ENCODE measurements at regions not wholly inside any gene's neighbourhood (a gene's known extent, or its start where the extent isn't known, plus 50 kb on each side); places are given as distances from the start of the nearest gene placed in this dataset.
A peak's percentile ranks its signal among the peaks of the same experiment; 100 is the strongest.
"Not testable (repeated sequence)": the region's sequence is repeated elsewhere in the genome, so short reads cannot be mapped to it uniquely, and the experiment has no call there.

GRCh38 chr17:33871720-33872540, 383.2 kb upstream of the CCL2 start:
- no peaks in the 10 kb centered on the region for H3K36me3 ChIP-seq (replicated peaks in 1 of 2)
- no peaks in the 10 kb centered on the region for H3K27me3 ChIP-seq
- intact Hi-C loops (cut with DNase I): no loop called here
- no peak overlapping the region for H3K4me3 ChIP-seq
- H3K4me1 ChIP-seq (replicated peaks in 1 of 2): no peaks in the 10 kb centered on the region
- TF ChIP-seq, protein P1, sequence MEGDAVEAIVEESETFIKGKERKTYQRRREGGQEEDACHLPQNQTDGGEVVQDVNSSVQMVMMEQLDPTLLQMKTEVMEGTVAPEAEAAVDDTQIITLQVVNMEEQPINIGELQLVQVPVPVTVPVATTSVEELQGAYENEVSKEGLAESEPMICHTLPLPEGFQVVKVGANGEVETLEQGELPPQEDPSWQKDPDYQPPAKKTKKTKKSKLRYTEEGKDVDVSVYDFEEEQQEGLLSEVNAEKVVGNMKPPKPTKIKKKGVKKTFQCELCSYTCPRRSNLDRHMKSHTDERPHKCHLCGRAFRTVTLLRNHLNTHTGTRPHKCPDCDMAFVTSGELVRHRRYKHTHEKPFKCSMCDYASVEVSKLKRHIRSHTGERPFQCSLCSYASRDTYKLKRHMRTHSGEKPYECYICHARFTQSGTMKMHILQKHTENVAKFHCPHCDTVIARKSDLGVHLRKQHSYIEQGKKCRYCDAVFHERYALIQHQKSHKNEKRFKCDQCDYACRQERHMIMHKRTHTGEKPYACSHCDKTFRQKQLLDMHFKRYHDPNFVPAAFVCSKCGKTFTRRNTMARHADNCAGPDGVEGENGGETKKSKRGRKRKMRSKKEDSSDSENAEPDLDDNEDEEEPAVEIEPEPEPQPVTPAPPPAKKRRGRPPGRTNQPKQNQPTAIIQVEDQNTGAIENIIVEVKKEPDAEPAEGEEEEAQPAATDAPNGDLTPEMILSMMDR (IDR thresholded peaks at IDR 0.05): no peak
- no peak for TF ChIP-seq POLR2A (IDR thresholded peaks at IDR 0.05)
- 59 to 74% (median 65%) methylated on average over 8 to 9 of the region's 9 CpGs for WGBS, 4 donors
- no peaks in the 10 kb centered on the region for H3K9me3 ChIP-seq (replicated peaks in 1 of 3)
- DNase-seq: no peak
- no peak overlapping the region for H3K27ac ChIP-seq

DNA sequence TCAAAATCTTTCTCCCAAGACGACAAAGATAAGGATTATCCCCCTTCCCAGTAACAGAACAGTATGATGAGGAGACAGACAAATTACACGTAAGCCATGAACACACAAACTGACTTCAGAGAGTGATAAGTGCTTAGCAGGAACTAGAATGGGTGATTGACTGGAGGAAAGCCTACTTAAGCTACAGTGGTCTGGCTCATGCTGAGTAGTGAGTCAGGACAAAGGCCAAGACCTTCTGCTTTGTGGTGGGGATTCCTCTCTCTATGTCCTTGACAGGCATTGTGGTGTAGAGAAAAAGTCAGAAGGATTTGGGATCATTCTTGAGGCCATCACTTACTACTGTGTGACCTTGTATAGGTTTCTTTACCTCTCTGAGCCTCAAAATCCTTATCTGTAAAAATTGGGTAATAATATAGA, 381.9 kb upstream of the CCL2 start:
- DNase-seq: no peak
- H3K4me1 ChIP-seq (replicated peaks in 1 of 2): no peaks in the 10 kb centered on the region
- no peaks in the 10 kb centered on the region for H3K9me3 ChIP-seq (replicated peaks in 1 of 3)
- H3K27me3 ChIP-seq: no peaks in the 10 kb centered on the region
- H3K36me3 ChIP-seq (replicated peaks in 1 of 2): no peaks in the 10 kb centered on the region
- no peak overlapping the region for H3K4me3 ChIP-seq
- 63 to 76% (median 68%) methylated on average over 2 of the region's 2 CpGs for WGBS, 4 donors
- intact Hi-C loops (cut with DNase I): no loop called here
- TF ChIP-seq, protein P1 (IDR thresholded peaks at IDR 0.05): no peak
- no peak for TF ChIP-seq POLR2A (IDR thresholded peaks at IDR 0.05)
- H3K27ac ChIP-seq: no peak overlapping the region

DNA sequence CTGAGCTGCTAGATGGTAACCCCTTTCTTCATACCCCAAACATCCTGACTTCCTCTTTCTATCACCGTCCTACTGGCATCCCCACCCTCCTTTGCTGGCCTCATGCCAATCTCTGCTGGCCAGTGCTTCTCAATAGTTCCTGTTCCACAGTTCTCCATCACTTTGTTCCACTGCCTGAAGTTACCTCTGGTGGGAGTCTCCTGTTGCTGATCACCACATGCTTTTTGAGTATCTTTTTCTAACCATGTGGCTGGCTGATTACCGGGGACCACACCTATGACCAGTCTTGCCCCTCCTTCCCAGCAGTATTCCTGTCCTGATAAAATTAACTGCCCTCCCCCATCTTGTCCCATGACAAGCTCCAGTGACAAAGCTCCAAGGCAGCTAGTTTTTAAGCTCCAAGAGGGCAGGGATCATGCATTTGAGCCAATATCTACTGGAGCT, 380.4 kb upstream of the CCL2 start:
- intact Hi-C loops (cut with DNase I): no loop called here
- no peaks in the 10 kb centered on the region for H3K4me1 ChIP-seq (replicated peaks in 1 of 2)
- no peaks in the 10 kb centered on the region for H3K36me3 ChIP-seq (replicated peaks in 1 of 2)
- TF ChIP-seq, protein P1 (IDR thresholded peaks at IDR 0.05): no peak
- TF ChIP-seq POLR2A (IDR thresholded peaks at IDR 0.05): no peak
- WGBS, 4 donors: 50 to 70% (median 61%) methylated on average over 2 of the region's 2 CpGs
- peak in 1 of 7 donors; percentile 2 for DNase-seq
- no peaks in the 10 kb centered on the region for H3K27me3 ChIP-seq
- no peak overlapping the region for H3K27ac ChIP-seq
- no peak overlapping the region for H3K4me3 ChIP-seq
- H3K9me3 ChIP-seq (replicated peaks in 1 of 3): no peaks in the 10 kb centered on the region

- DNase-seq: no peak
- Histone ChIP-seq H3K4me3 (no peak overlapping the region), H3K36me3 (replicated peaks in 1 of 2) (no peaks in the 10 kb centered on the region), H3K27me3 (no peaks in the 10 kb centered on the region), H3K4me1 (replicated peaks in 1 of 2) (no peaks in the 10 kb centered on the region), H3K9me3 (replicated peaks in 1 of 3) (no peaks in the 10 kb centered on the region), H3K27ac (no peak overlapping the region)
- 67 to 74% (median 70%) methylated on average over 5 of the region's 5 CpGs for WGBS, 4 donors
- no peak for TF ChIP-seq POLR2A (IDR thresholded peaks at IDR 0.05)
- TF ChIP-seq, protein P1 (IDR thresholded peaks at IDR 0.05): no peak
- intact Hi-C loops (cut with DNase I): no loop called here
Measured at GRCh38 chr17:33875973-33876372, 379.1 kb upstream of the CCL2 start.

GRCh38 chr17:33882273-33882672, 372.8 kb upstream of the CCL2 start:
- intact Hi-C loops (cut with DNase I); H3K9me3 ChIP-seq (replicated peaks in 1 of 3); H3K36me3 ChIP-seq (replicated peaks in 1 of 2); H3K27ac ChIP-seq; H3K27me3 ChIP-seq; DNase-seq; H3K4me1 ChIP-seq (replicated peaks in 1 of 2); H3K4me3 ChIP-seq: not testable (repeated sequence)
- WGBS, 4 donors: 93 to 96% (median 95%) methylated on average over 1 to 2 of the region's 2 CpGs

GRCh38 chr17:33882677-33883076, 372.4 kb upstream of the CCL2 start:
- H3K4me3 ChIP-seq; H3K9me3 ChIP-seq (replicated peaks in 1 of 3); H3K36me3 ChIP-seq (replicated peaks in 1 of 2); H3K4me1 ChIP-seq (replicated peaks in 1 of 2); intact Hi-C loops (cut with DNase I); H3K27me3 ChIP-seq; DNase-seq; H3K27ac ChIP-seq: not testable (repeated sequence)
- WGBS, 4 donors: 50 to 88% (median 78%) methylated on average over 1 to 3 of the region's 3 CpGs
